ENCODE measurements at regions not wholly inside any gene's neighbourhood (a gene's known extent, or its start where the extent isn't known, plus 50 kb on each side); places are given as distances from the start of the nearest gene placed in this dataset.

DNA sequence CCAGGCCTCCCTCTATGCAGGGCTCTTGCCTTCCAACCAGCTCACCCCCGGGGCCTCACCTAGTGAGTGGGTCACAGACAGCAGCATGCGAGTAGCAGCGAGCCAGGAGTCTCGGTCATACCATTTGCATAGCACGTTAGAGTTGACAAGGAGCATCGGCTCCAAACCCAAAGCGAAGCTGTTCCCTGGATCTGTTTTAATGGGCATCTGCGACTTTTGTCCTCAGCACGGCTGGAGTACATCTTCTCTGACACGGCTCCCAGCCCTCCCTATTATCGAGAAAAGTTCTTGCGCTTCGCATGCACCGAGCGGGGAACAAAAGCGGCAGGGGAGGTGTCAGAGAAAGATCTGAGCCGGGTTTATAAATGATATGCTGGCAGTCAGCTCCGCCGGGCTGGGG, 253.3 kb downstream of the MAF start (continued):
- TF ChIP-seq, protein P1, sequence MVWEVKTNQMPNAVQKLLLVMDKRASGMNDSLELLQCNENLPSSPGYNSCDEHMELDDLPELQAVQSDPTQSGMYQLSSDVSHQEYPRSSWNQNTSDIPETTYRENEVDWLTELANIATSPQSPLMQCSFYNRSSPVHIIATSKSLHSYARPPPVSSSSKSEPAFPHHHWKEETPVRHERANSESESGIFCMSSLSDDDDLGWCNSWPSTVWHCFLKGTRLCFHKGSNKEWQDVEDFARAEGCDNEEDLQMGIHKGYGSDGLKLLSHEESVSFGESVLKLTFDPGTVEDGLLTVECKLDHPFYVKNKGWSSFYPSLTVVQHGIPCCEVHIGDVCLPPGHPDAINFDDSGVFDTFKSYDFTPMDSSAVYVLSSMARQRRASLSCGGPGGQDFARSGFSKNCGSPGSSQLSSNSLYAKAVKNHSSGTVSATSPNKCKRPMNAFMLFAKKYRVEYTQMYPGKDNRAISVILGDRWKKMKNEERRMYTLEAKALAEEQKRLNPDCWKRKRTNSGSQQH (CRISPR knock-in tag; IDR thresholded peaks at IDR 0.05): no peak
- TF ChIP-seq, protein P2, sequence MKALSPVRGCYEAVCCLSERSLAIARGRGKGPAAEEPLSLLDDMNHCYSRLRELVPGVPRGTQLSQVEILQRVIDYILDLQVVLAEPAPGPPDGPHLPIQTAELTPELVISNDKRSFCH (CRISPR knock-in tag; IDR thresholded peaks at IDR 0.05): no peak
- TF ChIP-seq, protein P2 (tag; IDR thresholded peaks at IDR 0.05): no peak
- no peak for TF ChIP-seq FOSL1 (tag; conservative IDR thresholded peaks at IDR 0.05)
- no peak for TF ChIP-seq TAF15 (IDR thresholded peaks at IDR 0.05; ENCODE audit: low read depth, low read length)
- TF ChIP-seq FOXA1 (IDR thresholded peaks at IDR 0.05; ENCODE audit: borderline replicate concordance): no peak
- TF ChIP-seq JUN (IDR thresholded peaks at IDR 0.05; ENCODE audit: borderline replicate concordance, low read depth, low read length): no peak
- no peak for TF ChIP-seq JUN (CRISPR knock-in tag; IDR thresholded peaks at IDR 0.05; ENCODE audit: borderline replicate concordance)

GRCh38 chr16:79339863-79340262, 260.7 kb downstream of the MAF start:
- FAIRE-seq: no peak
- POLR2A ChIA-PET: no interaction called here
- no peak for TF ChIP-seq SMC3 (conservative IDR thresholded peaks at IDR 0.05; ENCODE audit: insufficient read depth, low read depth, low read length)
- TF ChIP-seq CBFB (CRISPR knock-in tag; IDR thresholded peaks at IDR 0.05): no peak
- no peak for TF ChIP-seq ZNF197 (CRISPR knock-in tag; IDR thresholded peaks at IDR 0.05; ENCODE audit: low read depth)
- no peak for TF ChIP-seq MIER1 (IDR thresholded peaks at IDR 0.05; ENCODE audit: low read depth)
- no peak for TF ChIP-seq XRCC5 (IDR thresholded peaks at IDR 0.05; ENCODE audit: low read depth, low read length)
- TF ChIP-seq MCM5 (IDR thresholded peaks at IDR 0.05; ENCODE audit: low read depth): no peak
- no peak for TF ChIP-seq MBD2 (IDR thresholded peaks at IDR 0.05; ENCODE audit: borderline replicate concordance, low read depth)
- TF ChIP-seq KLF16 (IDR thresholded peaks at IDR 0.05): no peak
- TF ChIP-seq POU5F1 (IDR thresholded peaks at IDR 0.05; ENCODE audit: borderline replicate concordance, low read depth, low read length, partially characterized antibody): no peak
- no peak for TF ChIP-seq ZBED1 (IDR thresholded peaks at IDR 0.05)
- TF ChIP-seq, protein P3, sequence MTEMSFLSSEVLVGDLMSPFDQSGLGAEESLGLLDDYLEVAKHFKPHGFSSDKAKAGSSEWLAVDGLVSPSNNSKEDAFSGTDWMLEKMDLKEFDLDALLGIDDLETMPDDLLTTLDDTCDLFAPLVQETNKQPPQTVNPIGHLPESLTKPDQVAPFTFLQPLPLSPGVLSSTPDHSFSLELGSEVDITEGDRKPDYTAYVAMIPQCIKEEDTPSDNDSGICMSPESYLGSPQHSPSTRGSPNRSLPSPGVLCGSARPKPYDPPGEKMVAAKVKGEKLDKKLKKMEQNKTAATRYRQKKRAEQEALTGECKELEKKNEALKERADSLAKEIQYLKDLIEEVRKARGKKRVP (CRISPR knock-in tag; IDR thresholded peaks at IDR 0.05): no peak
- no peak for TF ChIP-seq WHSC1 (IDR thresholded peaks at IDR 0.05; ENCODE audit: low read length)
- TF ChIP-seq KDM5B (IDR thresholded peaks at IDR 0.05; ENCODE audit: insufficient replicate concordance, low read depth, low read length): no peak
- TF ChIP-seq NCOA6 (IDR thresholded peaks at IDR 0.05): no peak
- no peak for TF ChIP-seq HNRNPH1 (optimal IDR thresholded peaks at IDR 0.05; ENCODE audit: low read depth, low read length)
- no peak for TF ChIP-seq NFYB (IDR thresholded peaks at IDR 0.05; ENCODE audit: extremely low read depth, insufficient read length)

More at GRCh38 chr16:79339863-79340262, 260.7 kb downstream of the MAF start:
- Histone ChIP-seq H3K27ac (ENCODE audit: extremely low read depth, low read depth, low read length) (no peak overlapping the region), H3K4me2 (ENCODE audit: insufficient read depth, low read length) (no peak overlapping the region), H3K9ac (ENCODE audit: insufficient read depth in 1 of 2, low read depth in 2 of 2, low read length in 2 of 2) (no peak overlapping the region), H3K9me3 (replicated peaks; ENCODE audit: control insufficient read depth, insufficient read depth, low read depth, low read length) (no peaks in the 10 kb centered on the region), H3K9me1 (ENCODE audit: control insufficient read depth, insufficient read depth, low read length) (no peaks in the 10 kb centered on the region), H4K20me1 (replicated peaks; ENCODE audit: control insufficient read depth, insufficient read depth, low read length) (no peaks in the 10 kb centered on the region), H3K4me1 (replicated peaks in 1 of 2; ENCODE audit: control insufficient read depth in 2 of 2, insufficient read depth in 2 of 2, low read length in 2 of 2) (no peaks in the 10 kb centered on the region), H3K79me2 (ENCODE audit: control insufficient read depth, insufficient read depth, low read length) (no peaks in the 10 kb centered on the region), H2AFZ (ENCODE audit: low read depth, low read length) (no peak overlapping the region), H3K27me3 (ENCODE audit: control insufficient read depth in 2 of 2, insufficient read depth in 2 of 2, low read length in 2 of 2) (peaks cover 19 to 24% of the 10 kb centered on the region in 2 experiments), H3K4me3 (no peak overlapping the region), H3K36me3 (ENCODE audit: control insufficient read depth, insufficient read depth, low read length) (no peaks in the 10 kb centered on the region)
- no peak for ATAC-seq
- no TSS peak for BruUV-seq (replicated peaks)
- CTCF ChIA-PET (ENCODE audit: low intra/inter-chr PET ratio): no interaction called here
- in situ Hi-C loops (cut with MboI): no loop called here
- under 1% methylated on average over 7 of the region's 7 CpGs for WGBS (ENCODE audit: insufficient coverage, low coverage, missing lambda C conversion rate)
- peak in 1 of 4 experiments; percentile 4 for DNase-seq (ENCODE audit: extremely low read depth in 1 of 4, low spot score in 3 of 4)
- intact Hi-C loops (cut with micrococcal nuclease): no loop called here
